Stomach (tissue), 4 donors: ENCODE measurements at regions not wholly inside any gene's neighbourhood (a gene's known extent, or its start where the extent isn't known, plus 50 kb on each side); places are given as distances from the start of the nearest gene placed in this dataset.

Experiments used
- POLR2A ChIP-seq, 4 donors: fragments of 450-650 bp; IDR thresholded peaks; one replicate each; pipeline ENCODE4 v1.6.1; 2016; ENCODE audit warnings: antibody characterized with exemption in 4 of 4, control low read depth in 2 of 4, mild to moderate bottlenecking in 1 of 4, moderate library complexity in 1 of 4
- TF ChIP-seq, protein P1 (sequence below), 7 experiments: fragments of 450-650 bp in 4 of 7; fragments of 200-600 bp in 3 of 7; sonication (generic) in 3 of 7; IDR thresholded peaks; one replicate each; pipeline ENCODE4 v1.5.1; 2016 to 2019; ENCODE audit warnings: antibody characterized with exemption in 7 of 7, control low read depth in 2 of 7, mild to moderate bottlenecking in 1 of 7

DNA sequence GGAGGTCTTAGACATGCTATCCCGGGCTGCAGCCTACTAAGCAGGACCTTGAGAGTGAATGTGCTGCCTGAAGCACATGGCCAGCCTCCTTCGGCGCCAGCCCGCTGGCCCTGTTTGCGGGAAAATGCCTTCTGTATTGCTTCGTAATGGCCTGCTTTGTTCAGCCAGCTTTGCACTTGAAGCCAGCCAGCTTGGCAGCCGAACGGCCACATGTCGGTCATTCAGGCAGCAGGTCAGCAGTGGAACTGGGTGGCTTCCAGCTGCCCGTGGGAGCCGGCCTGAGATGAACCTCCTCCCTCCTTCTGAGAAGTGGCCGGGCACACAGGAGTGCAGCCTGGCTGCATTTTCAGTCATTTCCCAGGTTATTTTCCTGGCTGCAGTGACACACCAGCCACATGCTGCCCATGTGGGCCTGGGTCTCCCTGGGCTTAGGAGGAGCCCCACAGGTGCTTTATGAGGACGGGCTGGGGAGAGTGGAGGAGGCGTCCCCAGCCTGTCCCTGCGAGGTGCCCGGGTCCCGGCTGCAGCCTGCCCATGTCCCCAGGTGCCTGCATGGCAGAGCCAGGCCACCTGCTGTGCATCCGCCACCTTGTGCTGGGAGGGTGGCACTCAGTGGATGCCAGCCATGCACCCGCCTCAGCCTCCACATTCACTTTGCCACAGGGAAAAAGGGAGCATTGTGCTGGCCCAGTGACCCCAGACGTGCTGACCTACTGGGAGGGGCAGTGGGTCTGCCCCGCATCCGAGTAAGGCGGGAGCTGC, 103.5 kb downstream of the SIK1 start:
- TF ChIP-seq, protein P1, sequence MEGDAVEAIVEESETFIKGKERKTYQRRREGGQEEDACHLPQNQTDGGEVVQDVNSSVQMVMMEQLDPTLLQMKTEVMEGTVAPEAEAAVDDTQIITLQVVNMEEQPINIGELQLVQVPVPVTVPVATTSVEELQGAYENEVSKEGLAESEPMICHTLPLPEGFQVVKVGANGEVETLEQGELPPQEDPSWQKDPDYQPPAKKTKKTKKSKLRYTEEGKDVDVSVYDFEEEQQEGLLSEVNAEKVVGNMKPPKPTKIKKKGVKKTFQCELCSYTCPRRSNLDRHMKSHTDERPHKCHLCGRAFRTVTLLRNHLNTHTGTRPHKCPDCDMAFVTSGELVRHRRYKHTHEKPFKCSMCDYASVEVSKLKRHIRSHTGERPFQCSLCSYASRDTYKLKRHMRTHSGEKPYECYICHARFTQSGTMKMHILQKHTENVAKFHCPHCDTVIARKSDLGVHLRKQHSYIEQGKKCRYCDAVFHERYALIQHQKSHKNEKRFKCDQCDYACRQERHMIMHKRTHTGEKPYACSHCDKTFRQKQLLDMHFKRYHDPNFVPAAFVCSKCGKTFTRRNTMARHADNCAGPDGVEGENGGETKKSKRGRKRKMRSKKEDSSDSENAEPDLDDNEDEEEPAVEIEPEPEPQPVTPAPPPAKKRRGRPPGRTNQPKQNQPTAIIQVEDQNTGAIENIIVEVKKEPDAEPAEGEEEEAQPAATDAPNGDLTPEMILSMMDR (IDR thresholded peaks at IDR 0.05), result no peak
- TF ChIP-seq POLR2A (IDR thresholded peaks at IDR 0.05), result no peak
